ENCODE measurements at regions not wholly inside any gene's neighbourhood (a gene's known extent, or its start where the extent isn't known, plus 50 kb on each side); places are given as distances from the start of the nearest gene placed in this dataset.

GRCh38 chr5:73263001-73263710 is 90.2 kb downstream of the TMEM174 start:
- no peak for DNase-seq

GRCh38 chr5:73256862-73257261 is 83.9 kb downstream of the TMEM174 start:
- no peak for DNase-seq

DNA sequence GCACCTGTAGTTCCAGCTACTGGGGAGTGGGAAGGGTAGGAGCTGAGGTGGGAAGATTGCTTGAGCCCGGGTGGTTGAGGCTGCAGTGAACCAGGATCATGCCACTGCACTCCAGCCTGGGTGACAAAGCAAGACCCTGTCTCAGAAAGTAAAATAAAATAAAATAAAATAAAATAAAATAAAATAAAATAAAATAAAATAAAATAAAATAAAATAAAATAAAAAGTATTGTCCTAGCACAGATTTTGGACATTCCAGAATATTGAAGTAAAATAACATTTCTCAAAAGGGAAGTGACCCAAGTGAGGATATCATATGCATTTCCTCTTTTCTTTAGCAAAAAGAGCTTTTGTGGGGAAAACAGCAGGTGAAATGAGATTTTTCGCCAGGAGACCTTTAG is 83.5 kb downstream of the TMEM174 start:
- no peak for DNase-seq

GRCh38 chr5:73256012-73256411 is 83.0 kb downstream of the TMEM174 start:
- no peak for DNase-seq

DNA sequence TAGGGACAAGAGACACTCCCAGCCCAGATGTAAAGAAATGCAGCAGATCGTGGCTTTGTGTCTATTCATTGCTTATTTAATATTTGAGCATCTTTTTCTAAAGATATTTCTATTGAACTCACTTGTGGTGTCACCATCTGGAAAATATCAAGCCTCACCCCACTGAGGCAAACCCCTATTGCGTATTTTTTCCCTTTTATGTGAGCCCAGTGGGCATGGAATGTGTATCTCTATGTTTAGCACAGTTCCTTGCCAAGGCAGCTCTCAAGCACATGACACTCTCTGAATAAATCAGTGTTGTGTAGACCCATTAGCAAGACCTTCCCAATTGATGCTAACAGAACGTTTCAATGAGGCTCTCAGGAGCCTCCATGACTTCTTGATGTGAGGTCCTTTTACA is 81.6 kb downstream of the TMEM174 start:
- no peak for DNase-seq

- no peak for DNase-seq
Observed at GRCh38 chr5:73253047-73253660, 80.2 kb downstream of the TMEM174 start.

- no peak for DNase-seq
Observed at GRCh38 chr5:73250645-73251044, 77.7 kb downstream of the TMEM174 start.

DNA sequence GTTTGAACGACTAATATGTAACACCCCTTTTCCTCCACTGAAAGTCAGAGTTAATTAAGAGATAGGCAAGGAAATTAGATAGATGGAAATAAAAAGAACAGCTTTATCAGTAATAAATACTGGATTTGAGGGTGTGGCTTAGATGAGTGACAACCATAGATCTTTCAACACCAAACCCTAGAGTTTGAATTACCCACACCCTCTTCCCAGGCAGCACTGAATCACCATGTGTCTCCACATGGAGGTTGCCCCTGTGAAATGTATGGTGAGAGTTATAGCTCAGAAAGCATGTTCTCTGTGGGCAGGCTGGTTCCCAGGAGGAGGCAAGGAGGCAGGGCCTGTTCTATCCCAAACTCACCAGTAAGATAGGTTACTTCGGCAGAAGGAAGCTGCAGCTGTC is 69.7 kb downstream of the TMEM174 start:
- no peak for DNase-seq

DNA sequence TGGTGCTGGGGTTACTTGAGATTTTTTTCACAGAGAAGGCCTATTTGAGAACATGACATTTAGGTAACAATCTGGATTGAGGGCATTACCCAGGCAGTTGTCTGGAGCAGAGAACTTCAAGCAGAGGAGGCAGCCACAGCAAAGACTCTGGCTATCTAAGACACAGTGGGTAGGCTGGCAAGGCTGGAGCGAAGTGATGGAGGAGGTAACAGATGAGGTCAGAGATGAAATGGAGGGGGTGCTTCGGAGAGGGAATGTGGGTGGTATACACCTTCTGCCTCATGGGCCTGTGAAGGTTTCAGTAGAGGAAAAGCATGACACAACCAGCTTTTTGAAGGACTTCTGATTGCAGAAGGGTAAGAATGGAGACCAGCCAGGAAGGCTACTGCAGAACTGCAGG is 65.9 kb downstream of the TMEM174 start:
- no peak for DNase-seq

DNA sequence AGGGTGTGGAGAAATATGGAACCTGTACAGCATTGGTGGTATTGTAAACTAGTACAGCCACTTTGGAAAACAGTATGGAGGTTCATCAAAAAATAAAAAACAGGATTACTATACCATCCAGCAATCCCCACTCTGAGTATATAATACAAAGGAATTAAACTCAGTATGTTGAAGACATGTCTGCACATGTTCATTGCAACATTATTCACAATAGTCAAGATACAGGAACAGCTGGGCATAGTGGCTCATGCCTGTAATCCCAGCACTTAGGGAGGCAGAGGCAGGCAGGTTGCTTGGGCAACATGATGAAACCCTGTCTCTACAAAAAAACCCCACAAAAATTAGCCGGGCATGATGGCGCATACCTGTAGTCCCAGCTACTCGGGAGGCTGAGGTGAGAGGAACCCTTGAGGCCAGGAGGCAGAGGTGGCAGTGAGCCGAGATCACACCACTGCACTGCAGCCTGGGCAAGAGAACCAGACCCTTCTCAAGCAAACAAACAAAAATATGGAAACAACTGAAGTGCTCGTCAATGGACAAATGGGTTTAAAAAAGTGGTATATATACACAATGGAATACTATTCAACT is 63.6 kb downstream of the TMEM174 start:
- DNase-seq = no peak

DNA sequence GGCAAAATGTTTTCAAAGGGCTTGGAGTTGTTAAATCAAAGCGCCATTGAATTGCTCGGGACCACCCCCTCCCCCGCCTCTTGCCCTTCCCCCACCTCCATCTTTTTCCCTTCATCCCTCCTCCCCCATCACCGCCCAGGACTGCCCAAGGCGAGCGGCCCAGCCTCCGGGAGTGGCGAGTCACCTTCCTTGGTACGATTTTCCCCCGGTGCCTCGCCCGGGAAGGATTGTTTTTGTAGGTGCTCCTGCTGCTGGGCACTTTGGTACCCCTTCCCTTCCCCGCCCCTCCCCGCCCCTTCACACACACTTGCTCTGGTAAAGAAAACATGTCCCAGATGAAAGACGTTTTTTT is 61.2 kb downstream of the TMEM174 start:
- DNase-seq = no peak

DNA sequence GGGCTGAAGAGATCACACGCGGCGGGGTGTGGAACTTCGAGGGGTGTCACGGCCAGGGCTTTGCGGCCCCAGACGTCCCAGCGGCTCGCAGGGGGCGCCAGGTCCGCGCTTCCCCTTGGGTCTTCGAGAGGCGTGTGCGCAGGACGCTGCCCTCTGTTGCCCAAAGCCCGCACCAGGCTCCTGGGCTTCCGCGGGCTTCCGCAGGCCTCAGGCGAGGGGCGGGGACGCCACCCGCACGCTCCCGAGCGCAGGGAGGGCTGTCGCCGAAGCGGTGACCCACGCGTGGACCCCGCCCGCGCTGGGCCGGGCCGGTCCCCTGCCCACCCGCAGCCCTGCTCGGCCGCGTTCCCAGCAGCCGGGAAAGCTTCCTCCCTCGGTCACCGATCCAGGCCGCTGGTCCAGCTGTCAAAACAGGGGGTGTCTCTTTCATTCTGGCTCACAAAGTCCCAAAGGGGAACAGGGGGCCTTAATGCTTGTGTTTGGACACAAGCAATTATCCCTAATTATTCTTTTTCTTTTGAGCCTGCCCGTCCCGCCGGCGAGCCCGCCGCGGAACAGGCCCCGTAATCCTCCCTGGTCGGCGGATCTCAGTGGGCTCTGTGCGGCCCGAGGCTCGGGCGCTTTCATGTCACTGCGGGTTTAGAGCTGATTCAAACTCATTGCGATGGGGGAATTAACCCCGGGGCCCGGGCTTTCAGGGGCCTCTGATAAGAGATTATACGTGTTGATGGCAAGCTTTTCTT is 60.6 kb downstream of the TMEM174 start:
- DNase-seq = no peak

DNA sequence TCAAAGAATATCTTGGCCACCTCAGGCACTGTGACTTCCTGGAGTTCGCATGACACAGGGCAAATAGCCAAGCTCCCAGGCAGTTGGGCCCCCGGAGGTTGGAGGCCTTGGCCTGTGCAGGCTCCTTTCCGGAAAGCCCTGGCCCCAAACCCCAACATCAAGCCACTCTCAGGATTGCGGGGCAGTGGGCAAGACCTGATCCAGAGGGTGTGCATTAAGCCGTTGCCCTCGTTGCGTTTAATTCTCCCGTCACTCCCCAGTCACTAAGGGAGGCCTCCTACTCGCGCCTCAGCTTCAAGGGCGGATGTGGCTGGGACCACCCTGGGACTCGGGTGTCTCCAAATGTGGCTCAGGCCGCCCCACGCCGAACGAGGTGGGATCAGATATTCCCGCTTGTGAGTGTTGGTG is 60.1 kb downstream of the TMEM174 start:
- DNase-seq = no peak

GRCh38 chr5:73232266-73233041 is 59.5 kb downstream of the TMEM174 start:
- DNase-seq = no peak

GRCh38 chr5:73231246-73231778 is 58.3 kb downstream of the TMEM174 start:
- no peak for DNase-seq

GRCh38 chr5:73230264-73231245 is 57.6 kb downstream of the TMEM174 start:
- DNase-seq = no peak

DNA sequence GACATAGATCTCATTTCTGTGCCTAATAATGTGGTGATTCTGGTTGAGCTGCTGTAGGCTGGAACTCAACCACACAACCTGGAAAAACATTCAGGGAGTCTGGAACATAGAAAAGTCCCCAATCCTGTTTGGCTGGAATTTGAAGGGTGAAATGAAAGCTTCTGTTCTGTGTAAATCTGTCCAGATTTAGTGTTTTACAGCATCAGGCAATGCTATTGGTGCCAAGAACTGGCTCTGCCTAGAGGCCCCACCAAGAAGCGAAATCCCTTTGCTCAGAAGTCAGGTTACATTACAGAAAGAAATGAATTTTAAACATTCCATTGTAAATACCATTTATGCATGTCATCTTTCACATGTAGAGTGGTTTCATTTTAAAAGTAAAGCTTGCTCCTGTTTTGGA is 56.3 kb downstream of the TMEM174 start:
- DNase-seq = no peak

- DNase-seq = no peak
Observed at GRCh38 chr5:73228052-73228451, 55.1 kb downstream of the TMEM174 start.
